HG02885 (cell line): ENCODE measurements at regions not wholly inside any gene's neighbourhood (a gene's known extent, or its start where the extent isn't known, plus 50 kb on each side); places are given as distances from the start of the nearest gene placed in this dataset.

ENCODE experiments used
- ATAC-seq: cut with Tn5 transposase; IDR thresholded peaks from one replicate; pipeline ENCODE4 v1.9.1; 2021; ENCODE audit warnings: mild to moderate bottlenecking; ENCODE audit not compliant: unreplicated experiment, poor library complexity

GRCh38 chr17:77490361-77491183 is 349.8 kb downstream of the SEC14L1 start:
- ATAC-seq = no peak

GRCh38 chr17:77491921-77492445 is 351.2 kb downstream of the SEC14L1 start:
- ATAC-seq = no peak

- no peak for ATAC-seq
These were observed 351.9 kb downstream of the SEC14L1 start for GRCh38 chr17:77492446-77493237.

GRCh38 chr17:77493238-77493820 is 352.6 kb downstream of the SEC14L1 start:
- no peak for ATAC-seq

- ATAC-seq = no peak
These were observed 353.3 kb downstream of the SEC14L1 start for GRCh38 chr17:77493901-77494663.

GRCh38 chr17:77494664-77495435 is 354.1 kb downstream of the SEC14L1 start:
- peak; percentile 50 for ATAC-seq

- no peak for ATAC-seq
These were observed 354.8 kb downstream of the SEC14L1 start for GRCh38 chr17:77495575-77495974.

- no peak for ATAC-seq
These were observed 355.6 kb downstream of the SEC14L1 start for GRCh38 chr17:77496401-77496801.

- no peak for ATAC-seq
These were observed 356.2 kb downstream of the SEC14L1 start for GRCh38 chr17:77496831-77497577.

GRCh38 chr17:77497578-77497934 is 356.8 kb downstream of the SEC14L1 start:
- ATAC-seq = no peak

GRCh38 chr17:77498091-77498741 is 357.4 kb downstream of the SEC14L1 start:
- no peak for ATAC-seq

- ATAC-seq = no peak
These were observed 358.3 kb downstream of the SEC14L1 start for GRCh38 chr17:77498791-77499698.

- ATAC-seq = no peak
These were observed 359.1 kb downstream of the SEC14L1 start for GRCh38 chr17:77499699-77500435.

GRCh38 chr17:77501101-77501566 is 360.4 kb downstream of the SEC14L1 start:
- no peak for ATAC-seq

- no peak for ATAC-seq
These were observed 361.2 kb downstream of the SEC14L1 start for GRCh38 chr17:77501751-77502625.
